HUES64 (cell line): ENCODE measurements at regions not wholly inside any gene's neighbourhood (a gene's known extent, or its start where the extent isn't known, plus 50 kb on each side); places are given as distances from the start of the nearest gene placed in this dataset.

ENCODE experiments used
- H3K27ac ChIP-seq: 2 replicates; pipeline ENCODE4 v1.7.0; 2013; ENCODE audit warnings: low read depth, low read length, inconsistent platforms
- H3K27me3 ChIP-seq: 2 replicates; pipeline ENCODE4 v1.6.1; 2013; ENCODE audit warnings: mild to moderate bottlenecking, low read length; ENCODE audit not compliant: insufficient read depth
- H3K36me3 ChIP-seq: 2 replicates; pipeline ENCODE4 v1.6.1; 2013; ENCODE audit warnings: mild to moderate bottlenecking, low read length; ENCODE audit not compliant: insufficient read depth
- H3K4me1 ChIP-seq: 2 replicates; pipeline ENCODE4 v1.6.1; 2013; ENCODE audit warnings: mild to moderate bottlenecking, low read length, moderate library complexity; ENCODE audit not compliant: insufficient read depth
- H3K4me3 ChIP-seq: 2 replicates; pipeline ENCODE4 v1.5.1; 2013; ENCODE audit warnings: mild to moderate bottlenecking, low read length, moderate library complexity
- H3K9ac ChIP-seq: 2 replicates; pipeline ENCODE4 v1.6.1; 2013; ENCODE audit warnings: mild to moderate bottlenecking, low read depth, low read length
- H3K9me3 ChIP-seq: 2 replicates; pipeline ENCODE4 v1.6.1; 2013; ENCODE audit warnings: low read depth, low read length; ENCODE audit not compliant: insufficient read depth
- WGBS: fragments of 150-250, 120-280 bp; methylation state at CpG from one replicate; pipeline ENCODE4 v1.1.7; 2013; ENCODE audit warnings: missing lambda C conversion rate; 5-methylcytosine and 5-hydroxymethylcytosine counted together

GRCh38 chr5:164553851-164554250 is 1048.4 kb downstream of the MAT2B start:
- Histone ChIP-seq H3K27ac (no peak overlapping the region), H3K4me1 (no peaks in the 10 kb centered on the region), H3K9ac (no peak overlapping the region), H3K36me3 (no peaks in the 10 kb centered on the region), H3K4me3 (no peak overlapping the region), H3K9me3 (no peaks in the 10 kb centered on the region), H3K27me3 (no peaks in the 10 kb centered on the region)
- 93% methylated on average over 3 of the region's 3 CpGs for WGBS

- Histone ChIP-seq H3K27me3 (no peaks in the 10 kb centered on the region), H3K4me1 (no peaks in the 10 kb centered on the region), H3K36me3 (no peaks in the 10 kb centered on the region), H3K27ac (no peak overlapping the region), H3K9ac (no peak overlapping the region), H3K4me3 (no peak overlapping the region), H3K9me3 (no peaks in the 10 kb centered on the region)
- WGBS, result no CpG with 5 or more reads among the region's 2 CpGs
Observed at GRCh38 chr5:164555809-164556208, 1050.4 kb downstream of the MAT2B start.

- 0 out of 2 replicates have a peak, but pooled peaks cover under 1% of the 10 kb centered on the region for H3K4me1 ChIP-seq
- no peak overlapping the region for H3K9ac ChIP-seq
- no peak overlapping the region for H3K4me3 ChIP-seq
- H3K36me3 ChIP-seq, result no peaks in the 10 kb centered on the region
- no peaks in the 10 kb centered on the region for H3K9me3 ChIP-seq
- H3K27me3 ChIP-seq, result no peaks in the 10 kb centered on the region
- no peak overlapping the region for H3K27ac ChIP-seq
- over 99% methylated on average over 4 of the region's 4 CpGs for WGBS
Observed at GRCh38 chr5:164560216-164560615, 1054.8 kb downstream of the MAT2B start.

GRCh38 chr5:164561933-164562872 is 1056.8 kb downstream of the MAT2B start:
- Histone ChIP-seq H3K9me3 (no peaks in the 10 kb centered on the region), H3K27me3 (no peaks in the 10 kb centered on the region), H3K36me3 (no peaks in the 10 kb centered on the region), H3K27ac (no peak overlapping the region), H3K4me1 (peaks cover 8% of the 10 kb centered on the region; the same call in 1 of the 2 replicates), H3K9ac (no peak overlapping the region), H3K4me3 (no peak overlapping the region)
- 91% methylated on average over 5 of the region's 7 CpGs for WGBS

- H3K9ac ChIP-seq, result no peak overlapping the region
- no peaks in the 10 kb centered on the region for H3K36me3 ChIP-seq
- peaks cover 8% of the 10 kb centered on the region; the same call in 1 of the 2 replicates for H3K4me1 ChIP-seq
- 90% methylated on average over 1 of the region's 1 CpG for WGBS
- no peaks in the 10 kb centered on the region for H3K9me3 ChIP-seq
- H3K27me3 ChIP-seq, result no peaks in the 10 kb centered on the region
- H3K4me3 ChIP-seq, result no peak overlapping the region
- no peak overlapping the region for H3K27ac ChIP-seq
Observed at GRCh38 chr5:164563370-164563769, 1058.0 kb downstream of the MAT2B start.

GRCh38 chr5:164573397-164573796 is 1068.0 kb downstream of the MAT2B start:
- no peak overlapping the region for H3K9ac ChIP-seq
- H3K4me3 ChIP-seq, result no peak overlapping the region
- no peaks in the 10 kb centered on the region for H3K4me1 ChIP-seq
- no peaks in the 10 kb centered on the region for H3K36me3 ChIP-seq
- no peak overlapping the region for H3K27ac ChIP-seq
- 100% methylated on average over 1 of the region's 2 CpGs for WGBS
- no peaks in the 10 kb centered on the region for H3K27me3 ChIP-seq
- H3K9me3 ChIP-seq, result no peaks in the 10 kb centered on the region

GRCh38 chr5:164577201-164577600 is 1071.8 kb downstream of the MAT2B start:
- WGBS, result 98% methylated on average over 2 of the region's 2 CpGs
- no peak overlapping the region for H3K9ac ChIP-seq
- no peaks in the 10 kb centered on the region for H3K9me3 ChIP-seq
- H3K36me3 ChIP-seq, result no peaks in the 10 kb centered on the region
- H3K4me3 ChIP-seq, result no peak overlapping the region
- H3K27ac ChIP-seq, result no peak overlapping the region
- H3K4me1 ChIP-seq, result no peaks in the 10 kb centered on the region
- no peaks in the 10 kb centered on the region for H3K27me3 ChIP-seq

GRCh38 chr5:164577742-164578141 is 1072.3 kb downstream of the MAT2B start:
- H3K9me3 ChIP-seq, result no peaks in the 10 kb centered on the region
- H3K36me3 ChIP-seq, result no peaks in the 10 kb centered on the region
- H3K9ac ChIP-seq, result no peak overlapping the region
- H3K27ac ChIP-seq, result no peak overlapping the region
- H3K27me3 ChIP-seq, result no peaks in the 10 kb centered on the region
- H3K4me3 ChIP-seq, result no peak overlapping the region
- 90% methylated on average over 2 of the region's 2 CpGs for WGBS
- no peaks in the 10 kb centered on the region for H3K4me1 ChIP-seq

GRCh38 chr5:164578401-164578800 is 1073.0 kb downstream of the MAT2B start:
- Histone ChIP-seq H3K9me3 (no peaks in the 10 kb centered on the region), H3K4me1 (no peaks in the 10 kb centered on the region), H3K27me3 (no peaks in the 10 kb centered on the region), H3K4me3 (no peak overlapping the region), H3K9ac (no peak overlapping the region), H3K36me3 (no peaks in the 10 kb centered on the region), H3K27ac (no peak overlapping the region)
- WGBS, result 93% methylated on average over 5 of the region's 5 CpGs

- H3K9me3 ChIP-seq, result no peaks in the 10 kb centered on the region
- H3K27me3 ChIP-seq, result no peaks in the 10 kb centered on the region
- H3K27ac ChIP-seq, result no peak overlapping the region
- H3K4me1 ChIP-seq, result no peaks in the 10 kb centered on the region
- no peak overlapping the region for H3K9ac ChIP-seq
- no peak overlapping the region for H3K4me3 ChIP-seq
- no peaks in the 10 kb centered on the region for H3K36me3 ChIP-seq
- WGBS, result 95% methylated on average over 2 of the region's 2 CpGs
Observed at GRCh38 chr5:164578911-164579310, 1073.5 kb downstream of the MAT2B start.

- H3K9ac ChIP-seq, result no peak overlapping the region
- H3K4me1 ChIP-seq, result no peaks in the 10 kb centered on the region
- no peak overlapping the region for H3K4me3 ChIP-seq
- no peak overlapping the region for H3K27ac ChIP-seq
- no peaks in the 10 kb centered on the region for H3K9me3 ChIP-seq
- H3K36me3 ChIP-seq, result no peaks in the 10 kb centered on the region
- 100% methylated on average over 2 of the region's 2 CpGs for WGBS
- no peaks in the 10 kb centered on the region for H3K27me3 ChIP-seq
Observed at GRCh38 chr5:164580155-164580554, 1074.7 kb downstream of the MAT2B start.
